AML-193 (cell line): ENCODE measurements at regions not wholly inside any gene's neighbourhood (a gene's known extent, or its start where the extent isn't known, plus 50 kb on each side); places are given as distances from the start of the nearest gene placed in this dataset.
"Not testable (repeated sequence)": the region's sequence is repeated elsewhere in the genome, so short reads cannot be mapped to it uniquely, and the experiment has no call there.

Experiments used
- DNase-seq, 2 experiments: peaks; one replicate each; lab custom pipeline; 2025; lab: John Stamatoyannopoulos, UW

GRCh38 chr10:109281347-109281746 lies 642.0 kb downstream of the XPNPEP1 start:
- no peak for DNase-seq

- DNase-seq = no peak
Measured at GRCh38 chr10:109280837-109281236, 642.5 kb downstream of the XPNPEP1 start.

GRCh38 chr10:109277456-109277855 lies 645.9 kb downstream of the XPNPEP1 start:
- no peak for DNase-seq

DNA sequence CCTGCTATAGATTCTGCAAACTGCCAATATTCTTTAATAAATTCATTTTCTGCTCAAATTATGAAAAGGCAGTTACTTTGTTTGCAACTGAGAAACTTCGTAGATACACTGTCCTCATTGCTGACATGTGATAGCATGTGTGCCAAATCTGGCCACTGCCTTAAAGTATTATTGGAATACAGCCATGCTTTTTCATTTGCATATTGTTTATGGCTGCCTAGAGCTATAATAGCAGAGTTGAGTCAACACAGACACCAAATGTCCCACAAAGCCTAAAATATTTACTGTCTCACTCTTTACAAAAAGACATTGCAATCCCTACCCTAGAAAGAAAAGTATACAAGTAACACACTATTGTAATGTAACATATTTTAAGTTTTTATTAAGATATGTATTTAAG lies 647.4 kb downstream of the XPNPEP1 start:
- no peak for DNase-seq

- no peak for DNase-seq
Measured at GRCh38 chr10:109274681-109275080, 648.6 kb downstream of the XPNPEP1 start.

DNA sequence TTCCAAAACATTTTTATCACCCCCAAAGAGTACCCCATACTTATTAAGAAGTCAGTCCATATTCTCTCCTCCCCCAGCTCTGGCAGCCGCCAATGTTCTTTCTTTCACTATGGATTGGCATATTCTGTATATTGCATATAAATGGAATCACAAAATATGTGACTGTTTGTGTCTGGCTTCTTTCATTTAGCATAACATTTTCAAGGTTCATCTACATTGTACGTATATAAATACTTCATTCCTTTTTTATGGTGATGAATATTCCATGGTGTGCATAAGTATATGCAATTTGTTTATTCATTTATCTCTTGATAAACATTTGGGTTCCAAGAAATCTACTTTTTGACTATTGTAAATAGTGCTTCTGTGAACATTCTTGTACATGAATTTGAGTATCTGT lies 653.1 kb downstream of the XPNPEP1 start:
- no peak for DNase-seq

GRCh38 chr10:109264004-109264403 lies 659.3 kb downstream of the XPNPEP1 start:
- DNase-seq = no peak

DNA sequence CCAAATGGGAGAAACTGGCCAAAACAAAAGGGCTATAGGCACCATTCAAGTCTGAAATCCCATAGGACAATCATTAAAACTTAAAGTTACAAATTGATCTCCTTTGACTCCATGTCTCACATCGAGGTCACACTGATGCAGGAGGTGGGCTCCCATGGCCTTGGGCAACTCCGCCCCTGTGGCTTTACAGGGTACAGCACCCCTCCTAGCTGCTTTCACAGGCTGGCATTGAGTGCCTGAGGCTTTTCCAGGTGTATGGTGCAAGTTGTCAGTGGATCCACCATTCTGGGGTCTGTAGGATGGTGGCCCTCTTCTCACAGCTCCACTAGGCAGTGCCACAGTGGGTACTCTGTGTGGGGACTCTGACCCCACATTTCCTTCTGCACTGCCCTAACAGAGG lies 662.1 kb downstream of the XPNPEP1 start:
- no peak for DNase-seq

GRCh38 chr10:109259293-109259692 lies 664.0 kb downstream of the XPNPEP1 start:
- no peak for DNase-seq

GRCh38 chr10:109253306-109253705 lies 670.0 kb downstream of the XPNPEP1 start:
- no peak for DNase-seq

GRCh38 chr10:109250152-109250551 lies 673.2 kb downstream of the XPNPEP1 start:
- DNase-seq = no peak

DNA sequence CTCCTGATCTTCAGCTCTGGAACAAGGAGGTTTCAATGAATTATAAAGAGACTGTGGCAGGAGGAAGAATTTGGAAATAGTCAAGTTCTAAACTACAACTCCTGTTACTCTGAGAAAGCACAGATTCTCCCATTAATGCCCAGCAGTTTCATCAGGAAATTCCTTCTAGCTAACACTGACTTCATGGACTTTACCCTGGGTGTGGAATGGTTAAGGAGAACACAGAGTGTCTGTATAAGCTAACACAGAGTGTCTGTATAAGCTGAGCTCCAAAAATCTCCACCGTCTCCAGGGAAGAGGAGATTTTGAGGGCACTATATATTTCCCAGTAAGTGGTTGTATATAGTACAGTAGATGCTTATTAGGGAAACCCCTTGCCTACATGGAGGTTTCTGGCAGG lies 675.5 kb downstream of the XPNPEP1 start:
- DNase-seq = no peak

DNA sequence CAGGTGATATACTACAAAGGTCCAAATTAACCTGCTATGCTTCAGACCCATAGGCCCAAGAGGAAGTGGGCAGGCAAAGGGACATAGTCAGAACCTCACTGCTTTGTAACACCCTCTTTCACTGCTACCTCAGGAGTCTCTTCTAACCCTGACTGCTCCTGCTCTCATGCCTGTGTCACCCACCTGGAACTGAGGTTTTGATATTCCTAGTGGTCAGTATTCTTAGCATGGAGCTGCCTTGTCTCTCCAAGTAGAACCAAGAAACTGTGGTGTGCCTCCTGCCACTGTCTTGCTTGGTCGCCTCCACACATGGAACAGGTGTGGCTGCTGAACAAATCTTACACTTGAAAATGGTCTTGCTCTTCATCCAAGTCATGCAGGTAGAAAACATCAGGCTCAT lies 677.5 kb downstream of the XPNPEP1 start:
- no peak for DNase-seq

DNA sequence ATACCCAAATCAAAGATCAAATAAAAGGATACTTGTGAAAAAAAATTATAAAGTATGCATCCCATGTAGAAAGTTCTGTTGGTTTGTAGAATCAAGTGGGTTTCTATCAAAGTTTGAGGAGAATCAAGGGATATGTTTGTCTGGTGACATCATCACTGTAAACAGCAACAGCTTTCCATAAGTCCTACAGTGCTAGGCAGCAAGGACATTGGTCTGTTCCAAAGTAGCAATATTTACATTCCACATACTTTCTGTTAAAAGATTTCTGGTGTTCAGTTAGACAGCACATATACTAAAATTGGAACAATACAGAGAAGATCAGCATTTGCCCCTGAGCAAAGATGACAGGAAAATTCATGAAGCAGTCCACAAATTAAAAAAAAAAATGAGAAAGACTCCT lies 683.9 kb downstream of the XPNPEP1 start:
- no peak for DNase-seq

- DNase-seq = no peak
Measured at GRCh38 chr10:109237682-109238081, 685.6 kb downstream of the XPNPEP1 start.

- no peak for DNase-seq
Measured at GRCh38 chr10:109237050-109237449, 686.3 kb downstream of the XPNPEP1 start.

DNA sequence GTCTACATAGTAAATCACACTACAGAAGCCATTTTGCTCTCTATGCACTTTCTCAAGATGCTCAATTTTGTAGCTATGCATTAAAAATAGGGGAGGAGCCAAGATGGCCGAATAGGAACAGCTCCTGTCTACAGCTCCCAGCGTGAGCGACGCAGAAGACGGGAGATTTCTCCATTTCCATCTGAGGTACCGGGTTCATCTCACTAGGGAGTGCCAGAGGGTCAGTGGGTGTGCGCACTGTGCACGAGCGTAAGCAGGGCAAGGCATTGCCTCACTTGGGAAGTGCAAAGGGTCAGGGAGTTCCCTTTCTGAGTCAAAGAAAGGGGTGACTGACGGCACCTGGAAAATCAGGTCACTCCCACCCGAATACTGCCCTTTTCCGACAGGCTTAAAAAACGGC lies 699.8 kb downstream of the XPNPEP1 start:
- DNase-seq = not testable (repeated sequence)

DNA sequence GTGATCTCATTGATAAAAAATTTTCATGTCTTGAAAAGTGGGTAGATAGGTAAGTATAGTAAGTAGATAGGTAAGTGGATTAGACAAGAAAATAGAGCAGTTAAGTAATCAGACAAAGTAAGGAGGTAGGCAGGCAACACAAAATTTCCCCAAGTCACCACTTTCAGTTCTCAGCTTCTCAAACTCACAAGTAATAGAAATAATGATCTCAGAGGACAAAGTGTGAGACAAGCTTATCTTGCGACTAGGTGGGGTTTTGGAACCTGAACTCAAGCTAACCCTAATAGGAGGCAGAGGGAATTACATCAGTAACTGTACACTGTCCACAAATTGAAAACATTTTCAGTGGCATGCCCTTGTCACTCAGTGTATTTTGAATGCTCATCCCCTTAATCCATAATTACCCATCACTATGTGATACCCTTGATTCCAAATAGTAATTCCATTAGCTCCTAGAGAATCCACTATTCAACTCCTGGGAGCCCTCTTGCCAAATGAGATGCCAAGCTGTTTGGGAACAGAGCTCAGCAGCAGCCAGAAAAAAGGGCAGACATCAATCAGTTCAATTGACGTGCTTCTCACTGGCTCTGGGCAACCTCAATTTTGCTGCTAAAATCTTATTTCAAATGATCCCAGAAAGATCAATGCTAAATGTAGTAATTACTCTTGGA lies 703.2 kb downstream of the XPNPEP1 start:
- DNase-seq = no peak

DNA sequence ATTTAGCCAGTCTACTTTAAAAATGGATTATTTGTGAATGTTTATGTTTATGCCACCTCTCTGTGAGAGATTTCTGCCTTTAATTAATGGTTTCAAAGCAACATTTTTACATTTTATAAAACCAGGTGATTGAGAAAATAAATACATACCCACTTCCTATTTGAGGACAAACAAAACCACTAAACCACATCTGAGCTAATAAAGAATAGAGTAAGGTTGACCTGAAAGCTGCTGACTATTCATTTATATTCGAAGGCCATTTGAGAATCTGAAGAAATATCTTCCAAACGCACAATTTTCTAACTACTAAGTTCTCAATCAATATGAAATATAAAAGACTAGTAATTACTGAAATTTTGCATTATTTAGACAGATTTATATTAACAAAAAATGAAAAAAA lies 705.1 kb downstream of the XPNPEP1 start:
- no peak for DNase-seq

DNA sequence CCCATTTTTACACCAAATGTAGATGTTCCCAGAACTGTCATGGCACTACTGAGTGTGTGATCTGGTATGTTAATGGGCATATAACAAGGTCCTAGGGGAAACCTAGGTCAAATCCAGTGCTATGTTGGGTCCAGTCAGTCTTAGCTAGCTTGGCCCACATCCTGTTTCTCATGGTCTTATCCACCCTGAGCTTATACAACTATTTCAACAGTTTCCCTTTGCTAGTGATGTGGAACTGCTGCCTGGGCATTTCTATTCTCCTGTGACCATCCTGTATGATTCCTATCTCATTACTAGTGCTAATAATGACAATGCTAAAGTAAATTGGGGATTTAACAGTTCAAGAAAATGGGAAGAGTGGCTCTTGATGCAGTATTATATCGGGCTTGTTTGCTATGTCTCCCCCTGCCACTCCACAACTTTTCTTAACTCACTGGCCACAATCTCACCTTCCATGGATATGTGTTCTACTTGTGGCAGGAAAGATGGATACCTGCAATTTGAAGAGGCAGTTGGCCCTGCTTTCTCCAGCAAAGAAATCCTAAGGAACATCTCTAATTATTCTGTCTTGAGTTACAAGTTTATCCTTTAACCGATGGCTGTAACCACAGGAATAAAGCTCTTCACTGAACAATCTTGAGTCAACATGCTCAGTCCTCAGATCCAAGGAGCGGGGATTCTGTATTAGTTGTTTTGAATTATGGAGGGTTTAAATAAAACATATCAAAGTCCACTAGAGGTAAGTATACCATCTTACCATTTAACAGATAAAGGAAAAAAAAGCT lies 707.8 kb downstream of the XPNPEP1 start:
- no peak for DNase-seq

DNA sequence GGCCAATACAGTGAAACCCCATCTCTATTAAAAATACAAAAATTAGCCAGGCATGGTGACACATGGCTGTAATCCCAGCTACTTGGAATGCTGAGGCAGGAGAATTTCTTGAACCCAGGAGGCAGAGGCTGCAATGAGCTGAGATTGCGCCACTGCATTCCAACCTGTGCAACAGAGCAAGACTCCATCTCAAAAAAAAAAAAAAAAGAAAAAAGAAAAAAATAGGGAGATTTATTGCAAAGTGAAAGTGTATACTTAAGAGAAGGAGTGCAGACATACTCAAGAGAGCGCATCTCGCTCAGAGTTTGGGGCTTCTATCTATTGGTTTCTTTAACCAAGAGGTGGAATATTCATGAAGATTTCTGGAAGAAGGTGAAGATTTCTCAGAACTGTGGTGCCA lies 708.4 kb downstream of the XPNPEP1 start:
- not testable (repeated sequence) for DNase-seq

DNA sequence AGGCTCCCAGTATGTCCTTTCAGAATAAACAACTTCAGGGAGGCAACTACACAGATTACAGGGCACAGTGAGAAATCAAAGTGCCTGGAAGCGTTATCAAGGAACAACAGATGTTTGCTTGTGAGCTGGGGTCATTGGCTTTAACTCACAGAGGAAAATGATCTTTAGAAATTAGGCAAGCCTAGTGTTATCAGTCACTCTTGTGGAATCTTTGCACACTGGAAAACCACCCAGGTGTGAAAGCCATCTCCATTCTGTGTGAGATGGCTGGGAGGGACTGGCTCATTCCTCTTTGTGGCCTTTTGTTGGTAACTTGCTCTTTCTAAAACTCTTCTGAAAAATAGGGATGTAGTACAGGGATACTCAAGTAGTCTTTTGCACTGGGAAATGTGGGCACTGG lies 716.0 kb downstream of the XPNPEP1 start:
- no peak for DNase-seq

DNA sequence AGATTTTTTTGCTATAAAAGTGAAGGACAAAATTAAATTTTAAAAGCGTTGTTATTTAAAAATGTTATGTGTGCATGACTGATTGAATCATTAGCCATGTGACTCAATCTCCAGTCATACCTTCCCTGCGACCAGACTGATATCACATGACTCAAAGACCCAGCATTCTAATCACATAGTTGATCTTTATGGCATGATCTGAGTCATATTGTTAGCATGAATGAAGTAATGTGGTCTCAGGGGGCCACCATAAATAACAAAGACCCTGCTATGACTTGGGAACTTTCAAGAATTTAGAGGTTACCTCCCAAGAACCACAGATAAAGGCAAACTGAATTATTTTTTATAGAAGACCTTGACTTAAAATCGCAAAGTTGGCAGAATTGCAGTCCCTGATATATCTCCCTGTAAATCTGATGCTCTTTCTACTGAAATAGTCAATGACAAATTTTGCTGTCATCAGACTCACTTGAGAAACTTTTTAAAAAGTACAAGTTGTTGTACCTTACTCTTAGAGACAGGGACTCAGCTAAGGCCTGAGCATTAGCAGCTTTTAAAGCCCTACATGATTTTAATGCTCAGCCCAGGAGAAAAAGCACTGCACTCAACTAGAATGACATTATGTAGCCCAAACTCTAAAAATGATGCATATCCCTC lies 717.3 kb downstream of the XPNPEP1 start:
- no peak for DNase-seq
